ENCODE measurements at regions not wholly inside any gene's neighbourhood (a gene's known extent, or its start where the extent isn't known, plus 50 kb on each side); places are given as distances from the start of the nearest gene placed in this dataset.

DNA sequence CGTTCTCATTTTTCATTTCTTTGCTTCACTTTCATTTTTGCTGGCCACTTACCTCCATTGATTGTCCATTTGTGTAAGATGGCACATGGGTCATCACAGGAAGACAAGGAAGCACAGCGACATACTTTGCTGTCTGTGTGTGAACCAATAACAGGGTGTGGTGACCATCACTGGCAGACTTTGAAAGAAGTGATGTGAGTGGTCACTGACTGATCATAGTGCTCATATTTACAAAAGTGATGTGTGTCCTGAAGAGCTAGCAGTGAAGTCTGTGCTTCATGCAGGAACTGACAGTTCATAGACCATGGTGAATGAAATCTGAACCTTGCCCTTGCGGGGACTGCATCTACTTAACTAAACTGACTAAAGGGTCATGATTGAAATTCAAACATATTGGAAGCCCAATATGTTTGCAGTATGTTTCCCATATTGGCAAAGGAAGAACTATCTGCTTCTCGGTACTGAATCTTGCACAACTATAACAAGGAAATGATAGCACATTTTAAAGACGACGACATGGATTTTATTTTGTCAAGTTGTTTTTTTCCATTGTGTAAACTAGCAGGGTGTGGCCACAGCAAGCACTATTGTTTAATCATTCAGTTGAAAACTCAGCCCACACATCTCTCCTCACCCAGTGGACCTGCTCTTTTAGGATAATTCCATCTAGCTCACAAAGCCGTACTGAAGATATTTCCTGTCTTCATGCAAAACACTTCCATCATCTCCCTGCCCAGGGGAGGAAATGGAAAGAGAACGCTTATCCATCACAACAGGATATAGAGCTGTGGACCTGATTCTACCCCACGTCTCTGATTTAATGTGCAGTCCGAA, 232.0 kb upstream of the ANKRD55 start:
- Mint-ChIP-seq H3K27ac (no peak overlapping the region), H3K9me3 (ENCODE audit: low read depth) (no peaks in the 10 kb centered on the region), H3K36me3 (no peaks in the 10 kb centered on the region), H3K4me1 (no peaks in the 10 kb centered on the region), H3K4me3 (no peak overlapping the region), H3K27me3 (peaks cover 13% of the 10 kb centered on the region)
- ATAC-seq = no peak
- CTCF ChIA-PET = no interaction called here
- no peak for DNase-seq

GRCh38 chr5:56463944-56464571, 230.9 kb upstream of the ANKRD55 start:
- CTCF ChIA-PET = no interaction called here

DNA sequence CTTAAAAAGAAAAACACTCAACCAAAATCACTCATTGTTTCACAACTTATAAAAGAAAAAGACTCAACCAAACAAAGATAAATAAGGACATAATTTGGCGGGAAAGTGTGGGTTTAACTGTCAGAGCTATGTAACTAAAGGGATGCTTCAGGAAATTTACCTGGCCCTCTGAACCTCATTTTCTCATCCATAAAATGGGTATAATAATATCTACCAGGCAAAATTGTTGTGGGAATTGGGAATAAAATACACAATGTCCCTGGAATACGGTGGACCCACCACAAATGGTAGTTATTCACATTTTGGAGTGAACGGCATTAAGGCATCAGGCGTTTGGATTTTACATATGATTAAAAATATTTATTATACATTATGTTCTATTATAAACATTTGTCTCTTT, 228.5 kb upstream of the ANKRD55 start:
- Mint-ChIP-seq H3K27ac (no peak overlapping the region), H3K36me3 (no peaks in the 10 kb centered on the region), H3K4me3 (no peak overlapping the region), H3K4me1 (no peaks in the 10 kb centered on the region), H3K9me3 (ENCODE audit: low read depth) (no peaks in the 10 kb centered on the region), H3K27me3 (peaks cover 8% of the 10 kb centered on the region)
- no peak for ATAC-seq
- CTCF ChIA-PET = no interaction called here
- DNase-seq = no peak

More at GRCh38 chr5:56463944-56464571, 230.9 kb upstream of the ANKRD55 start:
- Mint-ChIP-seq H3K4me3 (no peak overlapping the region), H3K9me3 (ENCODE audit: low read depth) (no peaks in the 10 kb centered on the region), H3K27ac (no peak overlapping the region), H3K27me3 (peaks cover 16% of the 10 kb centered on the region), H3K4me1 (no peaks in the 10 kb centered on the region), H3K36me3 (no peaks in the 10 kb centered on the region)
- no peak for ATAC-seq
- DNase-seq = no peak

- Mint-ChIP-seq H3K27me3 (peaks cover 8% of the 10 kb centered on the region), H3K36me3 (no peaks in the 10 kb centered on the region), H3K4me1 (no peaks in the 10 kb centered on the region), H3K4me3 (no peak overlapping the region), H3K9me3 (ENCODE audit: low read depth) (no peaks in the 10 kb centered on the region), H3K27ac (no peak overlapping the region)
- CTCF ChIA-PET = interaction anchor here (1.1 kb wide), 1 partner anchor 9 kb away, joined by 3 read pairs; no protein-coding TSS in a partner anchor
- DNase-seq = no peak
- no peak for ATAC-seq
Observed at GRCh38 chr5:56460681-56461191, 227.6 kb upstream of the ANKRD55 start.

DNA sequence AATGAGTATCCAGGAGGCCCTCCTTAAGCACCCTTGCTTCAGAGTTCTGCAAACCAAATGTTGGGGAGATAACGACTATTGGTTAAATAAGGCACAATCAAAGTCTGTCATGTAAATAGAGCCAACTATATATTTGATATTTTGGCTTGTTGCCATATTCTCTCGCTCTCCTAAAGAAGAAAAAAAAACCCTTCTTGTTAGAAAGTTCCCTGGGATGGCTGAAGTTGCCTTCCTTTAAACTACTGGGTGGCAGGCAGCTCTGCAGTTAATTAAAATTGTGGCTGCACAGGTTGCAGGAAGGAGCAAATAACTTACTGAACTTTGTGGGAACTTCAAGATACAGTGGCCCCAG, 227.0 kb upstream of the ANKRD55 start:
- H3K4me1 Mint-ChIP-seq = no peaks in the 10 kb centered on the region
- DNase-seq (no peak), ATAC-seq (no peak)
- no peak overlapping the region for H3K4me3 Mint-ChIP-seq
- no peaks in the 10 kb centered on the region for H3K9me3 Mint-ChIP-seq (ENCODE audit: low read depth)
- no peaks in the 10 kb centered on the region for H3K36me3 Mint-ChIP-seq
- H3K27ac Mint-ChIP-seq = no peak overlapping the region
- H3K27me3 Mint-ChIP-seq = peaks cover 8% of the 10 kb centered on the region
- CTCF ChIA-PET = interaction anchor here (1.1 kb wide), 1 partner anchor 10 kb away, joined by 3 read pairs; no protein-coding TSS in a partner anchor

DNA sequence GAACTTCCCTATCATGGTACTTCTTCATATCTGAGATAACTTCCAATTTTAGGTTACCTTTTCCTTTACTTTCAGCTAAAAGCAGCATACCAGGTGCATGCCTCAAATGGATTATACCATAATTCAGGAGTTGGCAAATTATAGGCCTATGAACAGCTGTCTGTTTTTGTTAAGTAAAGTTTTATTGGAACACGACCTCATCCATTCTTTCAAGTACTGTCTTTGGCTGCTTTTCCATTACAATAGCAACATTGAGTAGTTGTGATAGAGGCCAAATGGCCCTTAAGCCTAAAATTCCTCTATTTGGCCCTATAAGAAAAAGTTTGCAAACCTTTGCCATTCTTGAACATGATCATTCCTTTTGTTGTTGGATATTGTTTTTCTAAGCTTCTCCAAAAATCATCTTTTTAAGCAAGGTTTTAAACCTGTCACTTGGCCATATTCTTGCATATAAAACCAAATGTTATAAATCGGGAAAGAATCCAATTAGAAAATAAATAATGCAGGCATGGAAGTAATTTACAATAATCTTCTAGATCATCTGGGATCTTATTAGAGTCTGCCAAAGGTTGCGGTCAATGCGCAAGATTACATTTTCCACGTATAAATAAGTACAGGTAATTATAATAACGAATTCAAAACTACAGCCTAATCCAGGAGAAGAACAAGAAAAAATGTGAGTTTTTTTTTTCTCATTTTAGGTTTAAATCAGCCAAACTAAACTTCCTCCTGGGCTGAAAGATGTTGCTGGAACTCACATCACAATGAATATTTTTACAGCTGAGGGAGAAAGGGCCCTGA, 226.5 kb upstream of the ANKRD55 start:
- DNase-seq (no peak), ATAC-seq (no peak)
- no peak overlapping the region for H3K4me3 Mint-ChIP-seq
- H3K36me3 Mint-ChIP-seq = no peaks in the 10 kb centered on the region
- H3K27me3 Mint-ChIP-seq = peaks cover 8% of the 10 kb centered on the region
- CTCF ChIA-PET = interaction anchor here (1.1 kb wide), 1 partner anchor 10 kb away, joined by 3 read pairs; no protein-coding TSS in a partner anchor
- H3K27ac Mint-ChIP-seq = no peak overlapping the region
- no peaks in the 10 kb centered on the region for H3K4me1 Mint-ChIP-seq
- no peaks in the 10 kb centered on the region for H3K9me3 Mint-ChIP-seq (ENCODE audit: low read depth)

DNA sequence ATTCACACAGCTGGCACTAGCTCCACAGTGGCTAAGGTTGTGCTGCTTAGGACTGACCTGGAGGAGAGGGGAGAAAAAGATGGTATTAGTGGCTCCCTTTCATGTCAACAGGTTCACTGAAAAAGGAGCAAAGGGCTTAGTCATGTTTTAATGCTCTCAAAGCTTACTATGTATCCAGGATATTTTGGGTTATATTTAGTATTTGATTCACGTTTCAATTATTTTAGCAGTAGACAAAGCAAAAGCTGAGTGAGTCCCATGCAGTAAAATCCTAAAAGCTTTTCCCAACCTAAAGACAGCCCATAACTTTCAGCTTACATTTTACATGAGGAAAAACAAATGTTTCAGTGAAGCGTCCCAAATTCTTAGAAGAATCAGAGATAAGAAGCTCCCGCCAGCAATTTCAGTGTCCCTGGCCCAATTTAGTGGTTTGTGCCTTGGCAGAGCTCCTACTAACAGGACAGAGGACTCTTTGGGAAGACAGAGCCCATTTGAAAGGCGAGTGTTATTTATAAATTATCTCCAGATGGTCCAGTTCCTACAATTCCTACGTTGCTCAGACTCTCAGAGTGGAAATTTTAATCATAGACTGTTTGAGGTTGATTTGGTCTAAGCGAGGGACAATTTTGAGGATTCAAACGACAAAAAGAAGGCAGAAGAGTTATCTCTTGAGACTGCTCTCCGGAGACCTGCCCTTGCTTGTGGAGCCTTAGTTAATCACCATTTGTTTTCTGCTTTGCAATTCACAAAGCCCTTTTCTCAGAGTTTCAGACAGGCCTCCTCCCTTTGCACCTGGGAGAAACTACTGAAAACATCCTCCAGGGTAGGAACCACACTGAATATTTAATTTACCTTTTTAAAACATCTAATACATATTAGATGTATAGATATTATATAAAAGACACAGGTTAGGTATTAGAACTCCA, 225.0 kb upstream of the ANKRD55 start:
- CTCF ChIA-PET = interaction anchor here (1.0 kb wide), 1 partner anchor 12 kb away, joined by 3 read pairs; no protein-coding TSS in a partner anchor
- H3K4me3 Mint-ChIP-seq = no peak overlapping the region

GRCh38 chr5:56456002-56456401, 222.9 kb upstream of the ANKRD55 start:
- Mint-ChIP-seq H3K4me3 (no peak overlapping the region), H3K27me3 (peaks cover 13% of the 10 kb centered on the region), H3K36me3 (no peaks in the 10 kb centered on the region), H3K9me3 (ENCODE audit: low read depth) (no peaks in the 10 kb centered on the region), H3K27ac (no peak overlapping the region), H3K4me1 (no peaks in the 10 kb centered on the region)
- ATAC-seq = no peak
- CTCF ChIA-PET = no interaction called here
- no peak for DNase-seq

More for the DNA sequence above, 225.0 kb upstream of the ANKRD55 start:
- H3K36me3 Mint-ChIP-seq = no peaks in the 10 kb centered on the region
- H3K27ac Mint-ChIP-seq = no peak overlapping the region
- H3K9me3 Mint-ChIP-seq (ENCODE audit: low read depth) = no peaks in the 10 kb centered on the region
- no peak for ATAC-seq
- no peak for DNase-seq
- no peaks in the 10 kb centered on the region for H3K4me1 Mint-ChIP-seq
- H3K27me3 Mint-ChIP-seq = peaks cover 8% of the 10 kb centered on the region

DNA sequence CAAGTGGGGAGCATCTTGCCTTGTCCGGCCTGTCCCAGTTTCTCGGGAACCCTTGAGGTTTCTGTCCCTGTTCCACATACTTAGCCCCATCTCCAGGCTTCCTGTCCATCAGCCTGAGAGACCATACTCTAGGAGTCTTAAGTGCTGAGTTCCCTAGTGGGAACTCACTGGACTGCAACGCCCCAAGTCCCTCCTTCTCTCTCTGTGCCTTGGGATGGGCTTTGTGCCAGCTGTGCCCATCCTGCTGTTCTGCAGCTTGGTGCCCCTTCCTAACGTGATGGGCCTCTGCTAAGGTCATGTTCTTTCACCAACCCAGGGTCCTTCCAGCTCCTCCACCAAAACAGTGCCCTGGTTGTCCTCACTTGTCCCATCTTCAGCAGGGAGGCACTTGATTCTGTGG, 222.3 kb upstream of the ANKRD55 start:
- ATAC-seq = no peak
- Mint-ChIP-seq H3K27me3 (peaks cover 10% of the 10 kb centered on the region), H3K9me3 (ENCODE audit: low read depth) (no peaks in the 10 kb centered on the region)

GRCh38 chr5:56454219-56454862, 221.2 kb upstream of the ANKRD55 start:
- Mint-ChIP-seq H3K27me3 (peaks cover 5% of the 10 kb centered on the region), H3K4me1 (no peaks in the 10 kb centered on the region), H3K27ac (no peak overlapping the region), H3K4me3 (no peak overlapping the region), H3K36me3 (no peaks in the 10 kb centered on the region), H3K9me3 (ENCODE audit: low read depth) (no peaks in the 10 kb centered on the region)
- no peak for ATAC-seq
- no peak for DNase-seq
- CTCF ChIA-PET = no interaction called here

More for the DNA sequence above, 222.3 kb upstream of the ANKRD55 start:
- Mint-ChIP-seq H3K27ac (no peak overlapping the region), H3K4me3 (no peak overlapping the region), H3K36me3 (no peaks in the 10 kb centered on the region), H3K4me1 (no peaks in the 10 kb centered on the region)
- CTCF ChIA-PET = no interaction called here
- DNase-seq = no peak

DNA sequence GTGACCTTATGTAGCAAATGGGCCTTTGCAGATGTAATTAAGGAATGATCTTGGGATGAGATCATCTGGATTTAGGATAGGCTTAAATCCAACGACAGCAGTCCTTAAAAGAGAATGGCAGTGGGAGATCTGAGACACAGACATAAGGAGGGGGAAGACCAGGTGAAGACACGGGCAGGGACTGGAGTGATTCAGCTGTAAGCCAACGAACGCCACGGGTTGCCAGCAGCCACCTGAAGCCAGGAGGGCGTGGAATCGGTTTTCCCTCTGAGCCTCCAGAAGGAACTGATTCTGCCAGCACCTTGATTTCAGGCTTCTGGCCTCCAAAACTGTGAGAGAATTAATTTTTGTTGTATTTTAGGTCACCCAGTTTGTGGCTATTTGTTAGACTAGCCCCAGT, 218.6 kb upstream of the ANKRD55 start:
- DNase-seq = no peak
- no peak overlapping the region for H3K27ac Mint-ChIP-seq
- CTCF ChIA-PET = no interaction called here

GRCh38 chr5:56450766-56451165, 217.6 kb upstream of the ANKRD55 start:
- DNase-seq = no peak
- CTCF ChIA-PET = no interaction called here
- Mint-ChIP-seq H3K27me3 (peaks cover 10% of the 10 kb centered on the region), H3K27ac (no peak overlapping the region), H3K4me1 (no peaks in the 10 kb centered on the region), H3K36me3 (no peaks in the 10 kb centered on the region), H3K4me3 (no peak overlapping the region), H3K9me3 (ENCODE audit: low read depth) (no peaks in the 10 kb centered on the region)
- ATAC-seq = no peak

More for the DNA sequence above, 218.6 kb upstream of the ANKRD55 start:
- no peaks in the 10 kb centered on the region for H3K9me3 Mint-ChIP-seq (ENCODE audit: low read depth)
- H3K36me3 Mint-ChIP-seq = no peaks in the 10 kb centered on the region
- no peak for ATAC-seq
- no peak overlapping the region for H3K4me3 Mint-ChIP-seq
- no peaks in the 10 kb centered on the region for H3K4me1 Mint-ChIP-seq
- peaks cover 10% of the 10 kb centered on the region for H3K27me3 Mint-ChIP-seq
